Heart right ventricle (tissue), 16 donors: ENCODE measurements at regions not wholly inside any gene's neighbourhood (a gene's known extent, or its start where the extent isn't known, plus 50 kb on each side); places are given as distances from the start of the nearest gene placed in this dataset.

Experiments used
- ATAC-seq, 8 donors: fragments of 200-7000 bp; cut with Tn5 transposase; one replicate each; pipeline ENCODE4 v1.9.1; 2020; ENCODE audit warnings: mild to moderate bottlenecking in 8 of 8, moderate library complexity in 8 of 8, moderate number of reproducible peaks in 1 of 8
- DNase-seq, 2 donors: peaks; one replicate each; pipeline ENCODE4 v3.0.0-alpha.2; 2020
- H3K27ac ChIP-seq, 10 donors: fragments of 200-600 bp; sonication (generic) in 2 of 10; one replicate each; pipeline versions ENCODE4 v1.5.0 to v1.8.0; 2020 to 2022; ENCODE audit warnings: mild to moderate bottlenecking in 3 of 10
- H3K27me3 ChIP-seq, 7 donors: fragments of 200-600 bp; one replicate each; pipeline ENCODE4 v1.8.0; 2021 to 2022; ENCODE audit warnings: mild to moderate bottlenecking in 2 of 7
- H3K36me3 ChIP-seq, 9 donors: fragments of 200-600 bp; sonication (generic) in 1 of 9; one replicate each; pipeline versions ENCODE4 v1.5.0 to v1.8.0; 2020 to 2022; ENCODE audit warnings: mild to moderate bottlenecking in 2 of 9
- H3K4me1 ChIP-seq, 9 donors: fragments of 200-600 bp; sonication (generic) in 1 of 9; one replicate each; pipeline versions ENCODE4 v1.5.0 to v1.8.0; 2020 to 2022; ENCODE audit warnings: mild to moderate bottlenecking in 4 of 9
- H3K4me3 ChIP-seq, 10 donors: fragments of 200-600 bp; sonication (generic) in 2 of 10; one replicate each; pipeline versions ENCODE4 v1.5.0 to v1.8.0; 2020 to 2022; ENCODE audit warnings: mild to moderate bottlenecking in 7 of 10, moderate library complexity in 2 of 10
- H3K9me3 ChIP-seq, 11 donors: fragments of 200-600 bp in 10 of 11; sonication (generic) in 2 of 11; one replicate each; pipeline versions ENCODE4 v1.5.0 to v1.8.0; 2013 to 2022; ENCODE audit warnings: mild to moderate bottlenecking in 2 of 11, control low read depth in 1 of 11, moderate library complexity in 1 of 11
- WGBS, 2 donors: extraction: QIAGEN DNeasy Blood & Tissue Kit; methylation state at CpG; one replicate each; pipeline ENCODE4 v1.1.7; 2013; ENCODE audit warnings: inconsistent platforms in 1 of 2; 5-methylcytosine and 5-hydroxymethylcytosine counted together
- intact Hi-C, 10 donors: fragments of 100-400 bp; cut with DNase I; formaldehyde crosslinking; loops; one replicate each; pipeline versions ENCODE4 v1.11.1 to v1.14.2; 2022
- TF ChIP-seq, protein P1 (sequence below), 9 donors: fragments of 200-600 bp; sonication (generic) in 2 of 9; IDR thresholded peaks; one replicate each; pipeline versions ENCODE4 v1.5.0 to v1.8.0; 2021 to 2022; ENCODE audit warnings: antibody characterized with exemption in 9 of 9, mild to moderate bottlenecking in 5 of 9, moderate library complexity in 1 of 9
- donor health status: Arrhythmogenic right ventricular cardiomyopathy.
- donor health status: ischemic (EF 13 %, LVEDD 7.1; RV severe dilation, severe dysfunction).
- donor health status: healthy with polysubstance abuse.
- donor health status: DM: no; HTN: yes; CAD: no.
- donor health status: DM: no; HTN: no; CAD: no.
- donor health status: ischemic (EF 25% LVEDD 6.9; RV normal size, moderate dysfunction).
- donor health status: ischemic (EF 25% LVEDD 5.7; RV mildly dilated, moderate dysfunction).
- donor health status: healthy.
- donor health status: DM: yes; HTN: yes; CAD: no.
- donor health status: Ischemic cardiomyopathy.
- donor health status: ischemic (EF 35%, LVEDD 5.7; RV mildly dilated, moderate dysfunction).
- donor health status: nonischemic (EF 11% LVEDD 7.7; RV severe dilation, severe dysfunction).
- donor health status: DM: yes; HTN: yes; CAD: no.
- donor health status: PGD.
- donor health status: ischemic (EF 29% LVEDD 5.4; RV normal size, mild dysfunction).
- donor health status: nonischemic (EF 23%, LVEDD 6.1; RV moderate dilation, normal function).

DNA sequence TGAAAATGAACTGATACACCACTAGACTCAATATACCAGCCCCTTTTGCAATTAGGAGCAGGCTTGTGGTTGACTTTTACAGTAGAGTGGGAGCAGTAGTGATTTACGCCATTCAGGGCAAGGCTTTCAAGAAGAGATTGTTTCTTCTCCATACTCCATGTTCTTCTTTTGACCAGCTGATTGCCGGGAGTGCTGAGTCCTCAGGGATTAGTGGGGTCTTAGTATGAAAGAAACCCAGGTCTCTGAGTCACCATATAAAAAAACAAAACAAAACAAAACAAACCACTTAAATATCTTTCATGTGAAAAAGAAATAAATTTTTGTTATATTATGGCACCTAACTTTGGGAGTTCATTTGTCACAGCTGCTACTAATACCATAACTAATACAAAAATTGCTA lies 465.6 kb upstream of the TRIB2 start:
- H3K27me3 ChIP-seq: no peaks in the 10 kb centered on the region
- ATAC-seq (no peak), DNase-seq (no peak)
- H3K27ac ChIP-seq: no peak overlapping the region
- no peaks in the 10 kb centered on the region for H3K9me3 ChIP-seq
- H3K4me1 ChIP-seq: peaks cover 0 to 10% (median 0%) of the 10 kb centered on the region in 9 donors
- H3K4me3 ChIP-seq: no peak overlapping the region
- TF ChIP-seq, protein P1, sequence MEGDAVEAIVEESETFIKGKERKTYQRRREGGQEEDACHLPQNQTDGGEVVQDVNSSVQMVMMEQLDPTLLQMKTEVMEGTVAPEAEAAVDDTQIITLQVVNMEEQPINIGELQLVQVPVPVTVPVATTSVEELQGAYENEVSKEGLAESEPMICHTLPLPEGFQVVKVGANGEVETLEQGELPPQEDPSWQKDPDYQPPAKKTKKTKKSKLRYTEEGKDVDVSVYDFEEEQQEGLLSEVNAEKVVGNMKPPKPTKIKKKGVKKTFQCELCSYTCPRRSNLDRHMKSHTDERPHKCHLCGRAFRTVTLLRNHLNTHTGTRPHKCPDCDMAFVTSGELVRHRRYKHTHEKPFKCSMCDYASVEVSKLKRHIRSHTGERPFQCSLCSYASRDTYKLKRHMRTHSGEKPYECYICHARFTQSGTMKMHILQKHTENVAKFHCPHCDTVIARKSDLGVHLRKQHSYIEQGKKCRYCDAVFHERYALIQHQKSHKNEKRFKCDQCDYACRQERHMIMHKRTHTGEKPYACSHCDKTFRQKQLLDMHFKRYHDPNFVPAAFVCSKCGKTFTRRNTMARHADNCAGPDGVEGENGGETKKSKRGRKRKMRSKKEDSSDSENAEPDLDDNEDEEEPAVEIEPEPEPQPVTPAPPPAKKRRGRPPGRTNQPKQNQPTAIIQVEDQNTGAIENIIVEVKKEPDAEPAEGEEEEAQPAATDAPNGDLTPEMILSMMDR (IDR thresholded peaks at IDR 0.05): no peak
- 98 to 100% methylated on average over 2 of the region's 2 CpGs for WGBS, 2 donors
- intact Hi-C loops: no loop called here
- H3K36me3 ChIP-seq: no peaks in the 10 kb centered on the region

DNA sequence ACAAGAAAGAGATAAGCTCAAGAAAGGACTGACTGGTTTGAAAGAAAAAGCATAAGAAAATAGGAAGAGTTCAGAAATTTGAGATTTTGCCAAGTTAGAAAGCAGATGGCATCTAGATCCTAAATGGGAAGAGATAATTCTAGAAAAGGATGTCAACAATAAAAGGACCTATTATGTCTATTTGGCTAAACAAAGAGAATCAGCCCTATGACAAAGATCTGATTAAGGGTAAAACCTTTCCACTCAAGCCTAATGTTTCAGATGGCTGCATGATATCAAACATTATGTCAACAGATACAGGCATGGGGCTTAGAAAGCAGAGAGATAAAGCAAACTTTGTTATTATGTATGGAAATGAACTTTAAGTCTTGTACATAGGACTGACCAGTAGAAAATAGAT lies 465.0 kb upstream of the TRIB2 start:
- Histone ChIP-seq H3K27ac (no peak overlapping the region), H3K27me3 (no peaks in the 10 kb centered on the region), H3K9me3 (no peaks in the 10 kb centered on the region), H3K36me3 (no peaks in the 10 kb centered on the region), H3K4me3 (no peak overlapping the region), H3K4me1 (peaks cover 0 to 11% (median under 1%) of the 10 kb centered on the region in 9 donors)
- intact Hi-C loops: no loop called here
- ATAC-seq (no peak), DNase-seq (no peak)
- TF ChIP-seq, protein P1 (IDR thresholded peaks at IDR 0.05): no peak

DNA sequence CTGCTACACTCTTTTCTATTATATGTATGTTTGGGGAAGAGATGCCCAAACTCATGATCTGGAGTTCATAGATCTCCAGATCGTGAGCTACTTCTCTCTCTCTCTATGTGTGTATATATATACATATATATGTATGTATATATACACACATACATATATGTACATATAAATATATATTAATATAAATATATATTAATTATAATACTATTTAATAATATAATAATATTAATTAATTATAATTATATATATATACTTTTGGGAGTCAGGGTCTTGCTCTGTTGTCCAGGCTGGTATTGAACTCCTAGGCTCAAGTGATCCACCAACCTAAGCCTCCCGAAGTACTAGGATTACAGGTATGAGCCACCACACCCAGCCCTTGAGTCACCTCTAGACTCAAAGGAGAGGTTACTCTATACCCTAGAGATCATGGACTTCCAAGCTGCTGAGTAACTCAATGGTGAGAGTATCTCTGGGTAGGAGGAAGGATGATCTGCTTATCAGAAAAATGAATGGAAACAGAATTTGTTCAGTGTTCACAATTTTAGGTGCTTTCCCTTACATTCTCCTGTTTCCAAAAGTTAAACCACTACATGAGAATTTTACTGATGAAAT lies 463.5 kb upstream of the TRIB2 start:
- Histone ChIP-seq H3K4me1 (peaks cover 0 to 22% (median 8%) of the 10 kb centered on the region in 9 donors), H3K9me3 (no peaks in the 10 kb centered on the region), H3K4me3 (no peak overlapping the region), H3K36me3 (no peaks in the 10 kb centered on the region), H3K27me3 (no peaks in the 10 kb centered on the region), H3K27ac (no peak overlapping the region)
- intact Hi-C loops: no loop called here
- 99 to 100% methylated on average over 2 of the region's 2 CpGs for WGBS, 2 donors
- ATAC-seq (no peak), DNase-seq (no peak)
- TF ChIP-seq, protein P1 (IDR thresholded peaks at IDR 0.05): no peak

DNA sequence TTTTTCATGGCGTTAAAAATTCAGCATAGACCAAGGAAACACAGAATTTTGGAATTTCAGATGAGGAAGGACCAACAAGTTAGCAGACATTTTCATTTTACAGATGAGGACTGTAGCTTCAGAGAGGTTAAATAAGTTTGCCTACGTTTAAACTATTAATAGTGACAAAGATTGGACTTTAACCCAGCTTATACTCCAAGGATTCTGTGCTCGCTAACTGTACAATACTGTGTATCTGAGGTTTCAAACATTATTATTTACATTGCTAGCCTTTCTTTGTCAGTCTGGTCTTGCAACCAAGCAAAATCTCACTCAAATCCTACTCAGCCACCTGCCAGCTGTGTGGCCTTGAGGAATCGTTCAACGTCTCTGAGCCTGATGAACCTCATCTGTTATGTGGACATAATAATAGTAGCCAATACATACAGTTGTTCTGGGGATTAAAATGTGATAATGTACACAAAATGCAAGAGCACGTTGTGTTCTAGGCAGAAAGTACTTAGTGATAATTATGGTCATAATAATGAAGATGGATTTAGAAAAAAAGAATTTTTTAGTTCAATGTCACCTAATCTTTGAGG lies 462.4 kb upstream of the TRIB2 start:
- ATAC-seq: no peak

More for the DNA sequence above, 462.4 kb upstream of the TRIB2 start:
- Histone ChIP-seq H3K4me1 (peaks cover 0 to 22% (median 8%) of the 10 kb centered on the region in 9 donors), H3K9me3 (no peaks in the 10 kb centered on the region), H3K27me3 (no peaks in the 10 kb centered on the region), H3K36me3 (no peaks in the 10 kb centered on the region), H3K27ac (no peak overlapping the region), H3K4me3 (no peak overlapping the region)
- intact Hi-C loops: no loop called here
- TF ChIP-seq, protein P1 (IDR thresholded peaks at IDR 0.05): no peak
- DNase-seq: no peak
- WGBS, 2 donors: 67 to 75% methylated on average over 6 of the region's 6 CpGs
